A549 (cell line): ENCODE measurements at regions not wholly inside any gene's neighbourhood (a gene's known extent, or its start where the extent isn't known, plus 50 kb on each side); places are given as distances from the start of the nearest gene placed in this dataset.

ENCODE experiments used
- JUN ChIP-seq, 2 experiments: fragments of >200 bp; sonication (Bioruptor Twin); formaldehyde crosslinking; IDR thresholded peaks; 2 replicates in 1 of 2; 3 replicates in 1 of 2; pipeline ENCODE4 v1.6.1; 2016 to 2017
- POLR2A ChIP-seq: IDR thresholded peaks from 2 replicates; pipeline ENCODE4 v1.6.1; 2012; ENCODE audit warnings: mild to moderate bottlenecking, low read length
- USF2 ChIP-seq: fragments of 450-650 bp; IDR thresholded peaks from 2 replicates; pipeline ENCODE4 v1.6.1; 2014; ENCODE audit warnings: antibody characterized with exemption
- TF ChIP-seq, protein P1 (sequence below): IDR thresholded peaks from 2 replicates; pipeline ENCODE4 v1.6.1; 2012; ENCODE audit warnings: low read depth, borderline replicate concordance

DNA sequence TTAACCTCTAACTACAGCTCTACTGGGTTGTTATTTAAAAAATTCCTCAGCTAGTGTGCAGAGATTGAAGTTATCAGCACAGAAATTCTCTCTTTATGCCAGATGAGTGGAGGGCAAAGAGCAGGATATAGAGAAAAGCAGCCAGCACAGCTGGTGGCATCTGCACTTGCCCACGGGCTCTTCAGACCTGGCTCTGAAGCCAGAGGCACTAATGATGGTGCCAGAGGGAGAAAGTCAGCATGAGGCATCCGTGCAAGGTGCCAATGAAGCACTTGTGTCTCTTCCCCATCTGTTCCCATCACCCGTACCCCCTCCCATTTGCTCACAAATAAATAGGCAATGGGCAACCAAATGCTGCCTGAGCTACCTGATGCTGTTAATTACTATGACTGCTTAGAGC lies 138.9 kb downstream of the OLFM4 start:
- TF ChIP-seq USF2 (no peak), POLR2A (no peak), JUN (IDR thresholded peaks at IDR 0.05) (no peak)
- TF ChIP-seq, protein P1, sequence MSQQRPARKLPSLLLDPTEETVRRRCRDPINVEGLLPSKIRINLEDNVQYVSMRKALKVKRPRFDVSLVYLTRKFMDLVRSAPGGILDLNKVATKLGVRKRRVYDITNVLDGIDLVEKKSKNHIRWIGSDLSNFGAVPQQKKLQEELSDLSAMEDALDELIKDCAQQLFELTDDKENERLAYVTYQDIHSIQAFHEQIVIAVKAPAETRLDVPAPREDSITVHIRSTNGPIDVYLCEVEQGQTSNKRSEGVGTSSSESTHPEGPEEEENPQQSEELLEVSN, result no peak
